ENCODE measurements at regions not wholly inside any gene's neighbourhood (a gene's known extent, or its start where the extent isn't known, plus 50 kb on each side); places are given as distances from the start of the nearest gene placed in this dataset.

DNA sequence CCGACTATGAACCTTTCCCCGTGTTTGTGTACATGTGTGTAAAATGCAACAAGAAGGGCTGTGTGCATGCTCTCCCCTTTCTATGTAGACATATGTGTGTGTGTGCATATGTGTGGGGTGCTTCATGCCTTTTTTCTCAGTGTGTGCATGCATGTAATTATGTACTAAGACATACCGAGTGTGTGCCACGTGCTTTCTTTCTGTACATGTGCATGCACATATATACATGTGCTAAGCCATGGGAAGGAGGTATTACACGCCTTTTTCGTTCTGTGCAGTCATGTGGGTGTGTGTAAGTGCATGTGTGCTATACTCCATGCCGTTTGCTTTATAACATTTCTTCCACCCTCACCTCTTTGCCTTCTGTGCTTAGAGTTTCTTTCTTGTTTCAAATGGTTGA lies 544.3 kb downstream of the TNS3 start:
- TF ChIP-seq CTCF (conservative IDR thresholded peaks at IDR 0.05; ENCODE audit: low read length): no peak
- no peak for TF ChIP-seq EZH2phosphoT487 (IDR thresholded peaks at IDR 0.05; ENCODE audit: borderline replicate concordance, low read depth, low read length)
